CD4-positive, alpha-beta T cell treated with Interleukin-21 for 1 hour (primary cell): ENCODE measurements at regions not wholly inside any gene's neighbourhood (a gene's known extent, or its start where the extent isn't known, plus 50 kb on each side); places are given as distances from the start of the nearest gene placed in this dataset.

Source experiments
- DNase-seq: peaks from one replicate; pipeline ENCODE4 v3.0.0-alpha.2; 2020

GRCh38 chr2:71888751-71889445 lies 258.8 kb downstream of the CYP26B1 start:
- DNase-seq = no peak

- DNase-seq = no peak
Observed at GRCh38 chr2:71887196-71887595, 260.5 kb downstream of the CYP26B1 start.

- no peak for DNase-seq
Observed at GRCh38 chr2:71886241-71886640, 261.4 kb downstream of the CYP26B1 start.

- DNase-seq = no peak
Observed at GRCh38 chr2:71884303-71885042, 263.2 kb downstream of the CYP26B1 start.

GRCh38 chr2:71882949-71883472 lies 264.7 kb downstream of the CYP26B1 start:
- no peak for DNase-seq

- DNase-seq = no peak
Observed at GRCh38 chr2:71882236-71882946, 265.3 kb downstream of the CYP26B1 start.

- no peak for DNase-seq
Observed at GRCh38 chr2:71880846-71881610, 266.6 kb downstream of the CYP26B1 start.

GRCh38 chr2:71880287-71880686 lies 267.4 kb downstream of the CYP26B1 start:
- DNase-seq = no peak

- DNase-seq = no peak
Observed at GRCh38 chr2:71879509-71880184, 268.0 kb downstream of the CYP26B1 start.

GRCh38 chr2:71878626-71879508 lies 268.8 kb downstream of the CYP26B1 start:
- DNase-seq = no peak

- DNase-seq = no peak
Observed at GRCh38 chr2:71877636-71878035, 270.0 kb downstream of the CYP26B1 start.

- no peak for DNase-seq
Observed at GRCh38 chr2:71876542-71877451, 270.9 kb downstream of the CYP26B1 start.

- no peak for DNase-seq
Observed at GRCh38 chr2:71872466-71873051, 275.1 kb downstream of the CYP26B1 start.

GRCh38 chr2:71865391-71865965 lies 282.2 kb downstream of the CYP26B1 start:
- no peak for DNase-seq

GRCh38 chr2:71864085-71864484 lies 283.6 kb downstream of the CYP26B1 start:
- DNase-seq = no peak

GRCh38 chr2:71863396-71863795 lies 284.3 kb downstream of the CYP26B1 start:
- DNase-seq = no peak

- DNase-seq = no peak
Observed at GRCh38 chr2:71862921-71863320, 284.7 kb downstream of the CYP26B1 start.

- no peak for DNase-seq
Observed at GRCh38 chr2:71861186-71862160, 286.2 kb downstream of the CYP26B1 start.
